ENCODE measurements at regions not wholly inside any gene's neighbourhood (a gene's known extent, or its start where the extent isn't known, plus 50 kb on each side); places are given as distances from the start of the nearest gene placed in this dataset.

DNA sequence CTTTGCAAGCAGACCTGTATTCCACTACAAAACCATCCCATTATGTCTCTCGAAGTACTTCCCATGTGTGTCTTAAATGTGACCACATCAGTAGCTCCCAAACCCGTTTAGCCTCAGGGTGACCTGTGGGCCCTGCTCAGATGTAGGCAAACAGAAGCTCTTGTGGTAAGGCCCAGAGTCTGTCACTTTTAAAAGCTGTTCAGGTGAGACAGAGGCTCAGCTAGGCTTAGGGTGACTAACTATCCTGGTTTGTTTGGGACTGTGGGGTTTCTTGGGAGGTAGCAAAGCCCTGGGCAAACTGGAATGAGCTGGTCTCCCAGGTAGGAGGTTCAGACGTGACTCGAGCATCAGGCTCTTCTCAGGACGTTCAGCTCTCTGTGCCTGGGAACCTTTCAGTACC is 64.5 kb upstream of the VASH1 start:
- no peak for TF ChIP-seq POLR2AphosphoS5 (IDR thresholded peaks at IDR 0.05; ENCODE audit: insufficient read depth, low read depth, low read length)
- TF ChIP-seq, protein P1, sequence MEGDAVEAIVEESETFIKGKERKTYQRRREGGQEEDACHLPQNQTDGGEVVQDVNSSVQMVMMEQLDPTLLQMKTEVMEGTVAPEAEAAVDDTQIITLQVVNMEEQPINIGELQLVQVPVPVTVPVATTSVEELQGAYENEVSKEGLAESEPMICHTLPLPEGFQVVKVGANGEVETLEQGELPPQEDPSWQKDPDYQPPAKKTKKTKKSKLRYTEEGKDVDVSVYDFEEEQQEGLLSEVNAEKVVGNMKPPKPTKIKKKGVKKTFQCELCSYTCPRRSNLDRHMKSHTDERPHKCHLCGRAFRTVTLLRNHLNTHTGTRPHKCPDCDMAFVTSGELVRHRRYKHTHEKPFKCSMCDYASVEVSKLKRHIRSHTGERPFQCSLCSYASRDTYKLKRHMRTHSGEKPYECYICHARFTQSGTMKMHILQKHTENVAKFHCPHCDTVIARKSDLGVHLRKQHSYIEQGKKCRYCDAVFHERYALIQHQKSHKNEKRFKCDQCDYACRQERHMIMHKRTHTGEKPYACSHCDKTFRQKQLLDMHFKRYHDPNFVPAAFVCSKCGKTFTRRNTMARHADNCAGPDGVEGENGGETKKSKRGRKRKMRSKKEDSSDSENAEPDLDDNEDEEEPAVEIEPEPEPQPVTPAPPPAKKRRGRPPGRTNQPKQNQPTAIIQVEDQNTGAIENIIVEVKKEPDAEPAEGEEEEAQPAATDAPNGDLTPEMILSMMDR (IDR thresholded peaks at IDR 0.05; ENCODE audit: extremely low read depth in 1 of 2, insufficient read depth in 1 of 2, low read depth in 1 of 2, low read length in 2 of 2) = no peak
